GM23338 (cell line): ENCODE measurements at regions not wholly inside any gene's neighbourhood (a gene's known extent, or its start where the extent isn't known, plus 50 kb on each side); places are given as distances from the start of the nearest gene placed in this dataset.

Experiments used
- ATAC-seq: fragments of 200-7000 bp; cut with Tn5 transposase; 3 replicates; pipeline ENCODE4 v1.9.1; 2020
- DNase-seq: peaks from one replicate; pipeline ENCODE4 v3.0.0-alpha.2; 2015; ENCODE audit warnings: low spot score
- H2AFZ ChIP-seq: fragments of 200-600 bp; sonication (generic); 2 replicates; pipeline ENCODE4 v1.8.0; 2016; ENCODE audit warnings: antibody characterized with exemption, mild to moderate bottlenecking, moderate library complexity
- H3F3A ChIP-seq: fragments of 200-600 bp; sonication (generic); replicated peaks from 2 replicates; pipeline ENCODE4 v1.8.0; 2017; ENCODE audit warnings: antibody characterized with exemption, mixed run types, low read depth
- H3K27ac ChIP-seq: fragments of 200-600 bp; sonication (generic); 2 replicates; pipeline ENCODE4 v1.6.1; 2016; ENCODE audit warnings: low read depth
- H3K27me3 ChIP-seq: fragments of 200-600 bp; sonication (generic); 2 replicates; pipeline ENCODE4 v1.8.0; 2016; ENCODE audit warnings: mild to moderate bottlenecking, mixed run types, moderate library complexity; ENCODE audit not compliant: insufficient read depth
- H3K36me3 ChIP-seq: fragments of 200-600 bp; sonication (generic); 2 replicates; pipeline ENCODE4 v1.8.0; 2016; ENCODE audit warnings: mild to moderate bottlenecking; ENCODE audit not compliant: insufficient read depth
- H3K4me1 ChIP-seq: fragments of 200-600 bp; sonication (generic); 2 replicates; pipeline ENCODE4 v1.8.0; 2016; ENCODE audit warnings: mild to moderate bottlenecking, moderate library complexity; ENCODE audit not compliant: insufficient read depth
- H3K4me2 ChIP-seq: fragments of 200-600 bp; sonication (generic); 2 replicates; pipeline ENCODE4 v1.7.1; 2017; ENCODE audit warnings: mixed run types
- H3K4me3 ChIP-seq: fragments of 200-600 bp; sonication (generic); 2 replicates; pipeline ENCODE4 v1.6.1; 2016; ENCODE audit warnings: mixed run types
- H3K79me2 ChIP-seq: fragments of 200-600 bp; sonication (generic); replicated peaks from 2 replicates; pipeline ENCODE4 v1.8.0; 2017; ENCODE audit warnings: mild to moderate bottlenecking; ENCODE audit not compliant: insufficient read depth
- H3K9me2 ChIP-seq: fragments of 200-600 bp; sonication (generic); 2 replicates; pipeline ENCODE4 v1.8.0; 2017; ENCODE audit not compliant: insufficient read depth
- H4K20me1 ChIP-seq: fragments of 200-600 bp; sonication (generic); replicated peaks from 2 replicates; pipeline ENCODE4 v1.8.0; 2017; ENCODE audit warnings: mild to moderate bottlenecking; ENCODE audit not compliant: insufficient read depth
- H3K27ac Mint-ChIP-seq: 2 replicates; pipeline ENCODE4 v1.8.0; 2020; ENCODE audit warnings: inconsistent platforms, mild to moderate bottlenecking, moderate library complexity, mixed read lengths
- H3K27me3 Mint-ChIP-seq: 3 replicates; pipeline ENCODE4 v1.8.0; 2022; ENCODE audit warnings: low read depth, mild to moderate bottlenecking, moderate library complexity, mixed read lengths, inconsistent platforms; ENCODE audit not compliant: insufficient read depth, poor library complexity
- H3K36me3 Mint-ChIP-seq: 3 replicates; pipeline ENCODE4 v1.8.0; 2021; ENCODE audit warnings: low read depth, mild to moderate bottlenecking, inconsistent platforms, moderate library complexity, mixed read lengths
- H3K4me1 Mint-ChIP-seq: 3 replicates; pipeline ENCODE4 v1.8.0; 2020; ENCODE audit warnings: mild to moderate bottlenecking, inconsistent platforms, mixed read lengths
- H3K4me3 Mint-ChIP-seq: 3 replicates; pipeline ENCODE4 v1.8.0; 2021; ENCODE audit warnings: moderate library complexity, mild to moderate bottlenecking, inconsistent platforms, mixed read lengths
- H3K9me3 Mint-ChIP-seq: 3 replicates; pipeline ENCODE4 v1.8.0; 2020; ENCODE audit warnings: moderate library complexity, mild to moderate bottlenecking, inconsistent platforms, mixed read lengths
- CREB1 ChIP-seq: fragments of 250-450 bp; sonication (Bioruptor Pico); IDR thresholded peaks from 2 replicates; pipeline ENCODE4 v1.5.0; 2020; ENCODE audit warnings: low read depth, mild to moderate bottlenecking, moderate library complexity
- EZH2 ChIP-seq: fragments of 200-600 bp; sonication (generic); IDR thresholded peaks from one replicate; pipeline ENCODE4 v1.8.0; 2017; ENCODE audit warnings: antibody characterized with exemption, mild to moderate bottlenecking, low read depth; ENCODE audit not compliant: unreplicated experiment
- EZH2phosphoT487 ChIP-seq: fragments of 200-600 bp; sonication (generic); IDR thresholded peaks from one replicate; pipeline ENCODE4 v1.8.1; 2018; ENCODE audit warnings: antibody characterized with exemption; ENCODE audit not compliant: unreplicated experiment
- JUNB ChIP-seq: IDR thresholded peaks from one replicate; pipeline ENCODE4 v1.6.1; 2016; ENCODE audit warnings: antibody characterized with exemption; ENCODE audit not compliant: unreplicated experiment
- NANOG ChIP-seq: IDR thresholded peaks from 2 replicates; pipeline ENCODE4 v1.6.1; 2016; ENCODE audit warnings: antibody characterized with exemption, borderline replicate concordance
- POLR2AphosphoS5 ChIP-seq: IDR thresholded peaks from 2 replicates; pipeline ENCODE4 v1.6.1; 2016; ENCODE audit warnings: antibody characterized with exemption, low read depth
- STAT1 ChIP-seq: IDR thresholded peaks from one replicate; pipeline ENCODE4 v1.6.1; 2016; ENCODE audit warnings: antibody characterized with exemption; ENCODE audit not compliant: unreplicated experiment
- ZNF114 ChIP-seq: fragments of 250-450 bp; sonication (Bioruptor Pico); IDR thresholded peaks from 2 replicates; pipeline ENCODE4 v1.5.0; 2020; ENCODE audit warnings: mild to moderate bottlenecking, moderate library complexity
- ZNF331 ChIP-seq: fragments of 250-450 bp; sonication (Bioruptor Pico); IDR thresholded peaks from 2 replicates; pipeline ENCODE4 v1.5.0; 2020; ENCODE audit warnings: low read depth, mild to moderate bottlenecking, moderate library complexity
- TF ChIP-seq, protein P1 (sequence below): fragments of 250-450 bp; sonication (Bioruptor Pico); IDR thresholded peaks from 2 replicates; pipeline ENCODE4 v1.5.0; 2020; ENCODE audit warnings: mild to moderate bottlenecking, moderate library complexity
- TF ChIP-seq, protein P2 (sequence below): IDR thresholded peaks from one replicate; pipeline ENCODE4 v1.6.1; 2018; ENCODE audit warnings: antibody characterized with exemption; ENCODE audit not compliant: unreplicated experiment
- TF ChIP-seq, protein P3 (sequence below), 2 experiments: fragments of 200-600 bp in 1 of 2; sonication (generic) in 1 of 2; conservative IDR thresholded peaks; 2 replicates each; pipeline versions ENCODE4 v1.5.1 to v1.6.1; 2016 to 2017; ENCODE audit warnings: antibody characterized with exemption in 2 of 2, low read depth in 2 of 2, mild to moderate bottlenecking in 2 of 2, moderate library complexity in 1 of 2
- TF ChIP-seq, protein P4 (sequence below): IDR thresholded peaks from 2 replicates; pipeline ENCODE4 v1.6.1; 2016; ENCODE audit warnings: antibody characterized with exemption

DNA sequence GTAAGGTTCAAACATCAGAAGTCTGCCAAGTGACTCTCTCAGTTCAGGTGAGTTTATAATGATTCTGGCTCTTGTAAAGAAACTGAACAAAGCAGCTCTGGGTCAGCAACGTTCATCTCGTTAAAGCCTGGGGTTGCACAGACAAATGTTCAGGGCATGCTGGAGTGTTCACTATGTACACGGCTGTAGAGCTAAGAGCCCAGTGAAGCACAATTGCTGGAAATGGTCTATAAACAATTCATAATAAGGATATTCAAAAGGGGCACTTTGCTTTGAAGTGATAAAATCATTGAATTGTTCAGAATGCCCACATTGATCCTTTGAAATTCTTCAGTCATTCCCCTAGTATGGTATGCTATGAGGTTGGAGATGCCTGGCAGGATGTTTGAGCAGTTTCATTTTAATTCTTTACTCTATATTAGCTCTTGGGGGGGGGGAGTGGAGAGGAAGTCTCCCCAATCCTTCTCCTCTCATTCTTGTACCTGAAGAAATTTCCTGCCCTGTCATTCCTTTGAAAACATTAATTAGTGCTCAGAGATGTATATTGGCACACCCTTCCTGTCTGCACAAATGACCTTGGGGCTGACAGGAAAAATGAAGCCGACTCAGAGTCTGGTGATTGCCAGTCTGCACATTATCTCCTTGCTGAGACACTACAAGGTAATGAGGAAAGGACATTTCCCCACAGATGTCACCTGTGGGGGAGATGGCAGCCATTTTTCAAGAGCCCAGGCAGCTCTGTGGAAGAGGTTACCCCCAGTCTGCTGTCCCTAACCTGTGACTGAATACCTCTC lies 145.5 kb downstream of the DLEU7 start:
- H3K4me1 ChIP-seq: peaks cover 23% of the 10 kb centered on the region; the same call in 1 of the 2 replicates
- Mint-ChIP-seq H3K9me3 (peaks cover 10% of the 10 kb centered on the region), H3K27me3 (no peaks in the 10 kb centered on the region), H3K27ac (no peak overlapping the region), H3K36me3 (no peaks in the 10 kb centered on the region; the same call in 2 of the 3 replicates), H3K4me3 (no peak overlapping the region), H3K4me1 (peaks cover 16% of the 10 kb centered on the region)
- no peak overlapping the region for H3K4me2 ChIP-seq
- ATAC-seq: no peak
- H3F3A ChIP-seq: no peaks in the 10 kb centered on the region
- no peaks in the 10 kb centered on the region for H4K20me1 ChIP-seq
- TF ChIP-seq, protein P1, sequence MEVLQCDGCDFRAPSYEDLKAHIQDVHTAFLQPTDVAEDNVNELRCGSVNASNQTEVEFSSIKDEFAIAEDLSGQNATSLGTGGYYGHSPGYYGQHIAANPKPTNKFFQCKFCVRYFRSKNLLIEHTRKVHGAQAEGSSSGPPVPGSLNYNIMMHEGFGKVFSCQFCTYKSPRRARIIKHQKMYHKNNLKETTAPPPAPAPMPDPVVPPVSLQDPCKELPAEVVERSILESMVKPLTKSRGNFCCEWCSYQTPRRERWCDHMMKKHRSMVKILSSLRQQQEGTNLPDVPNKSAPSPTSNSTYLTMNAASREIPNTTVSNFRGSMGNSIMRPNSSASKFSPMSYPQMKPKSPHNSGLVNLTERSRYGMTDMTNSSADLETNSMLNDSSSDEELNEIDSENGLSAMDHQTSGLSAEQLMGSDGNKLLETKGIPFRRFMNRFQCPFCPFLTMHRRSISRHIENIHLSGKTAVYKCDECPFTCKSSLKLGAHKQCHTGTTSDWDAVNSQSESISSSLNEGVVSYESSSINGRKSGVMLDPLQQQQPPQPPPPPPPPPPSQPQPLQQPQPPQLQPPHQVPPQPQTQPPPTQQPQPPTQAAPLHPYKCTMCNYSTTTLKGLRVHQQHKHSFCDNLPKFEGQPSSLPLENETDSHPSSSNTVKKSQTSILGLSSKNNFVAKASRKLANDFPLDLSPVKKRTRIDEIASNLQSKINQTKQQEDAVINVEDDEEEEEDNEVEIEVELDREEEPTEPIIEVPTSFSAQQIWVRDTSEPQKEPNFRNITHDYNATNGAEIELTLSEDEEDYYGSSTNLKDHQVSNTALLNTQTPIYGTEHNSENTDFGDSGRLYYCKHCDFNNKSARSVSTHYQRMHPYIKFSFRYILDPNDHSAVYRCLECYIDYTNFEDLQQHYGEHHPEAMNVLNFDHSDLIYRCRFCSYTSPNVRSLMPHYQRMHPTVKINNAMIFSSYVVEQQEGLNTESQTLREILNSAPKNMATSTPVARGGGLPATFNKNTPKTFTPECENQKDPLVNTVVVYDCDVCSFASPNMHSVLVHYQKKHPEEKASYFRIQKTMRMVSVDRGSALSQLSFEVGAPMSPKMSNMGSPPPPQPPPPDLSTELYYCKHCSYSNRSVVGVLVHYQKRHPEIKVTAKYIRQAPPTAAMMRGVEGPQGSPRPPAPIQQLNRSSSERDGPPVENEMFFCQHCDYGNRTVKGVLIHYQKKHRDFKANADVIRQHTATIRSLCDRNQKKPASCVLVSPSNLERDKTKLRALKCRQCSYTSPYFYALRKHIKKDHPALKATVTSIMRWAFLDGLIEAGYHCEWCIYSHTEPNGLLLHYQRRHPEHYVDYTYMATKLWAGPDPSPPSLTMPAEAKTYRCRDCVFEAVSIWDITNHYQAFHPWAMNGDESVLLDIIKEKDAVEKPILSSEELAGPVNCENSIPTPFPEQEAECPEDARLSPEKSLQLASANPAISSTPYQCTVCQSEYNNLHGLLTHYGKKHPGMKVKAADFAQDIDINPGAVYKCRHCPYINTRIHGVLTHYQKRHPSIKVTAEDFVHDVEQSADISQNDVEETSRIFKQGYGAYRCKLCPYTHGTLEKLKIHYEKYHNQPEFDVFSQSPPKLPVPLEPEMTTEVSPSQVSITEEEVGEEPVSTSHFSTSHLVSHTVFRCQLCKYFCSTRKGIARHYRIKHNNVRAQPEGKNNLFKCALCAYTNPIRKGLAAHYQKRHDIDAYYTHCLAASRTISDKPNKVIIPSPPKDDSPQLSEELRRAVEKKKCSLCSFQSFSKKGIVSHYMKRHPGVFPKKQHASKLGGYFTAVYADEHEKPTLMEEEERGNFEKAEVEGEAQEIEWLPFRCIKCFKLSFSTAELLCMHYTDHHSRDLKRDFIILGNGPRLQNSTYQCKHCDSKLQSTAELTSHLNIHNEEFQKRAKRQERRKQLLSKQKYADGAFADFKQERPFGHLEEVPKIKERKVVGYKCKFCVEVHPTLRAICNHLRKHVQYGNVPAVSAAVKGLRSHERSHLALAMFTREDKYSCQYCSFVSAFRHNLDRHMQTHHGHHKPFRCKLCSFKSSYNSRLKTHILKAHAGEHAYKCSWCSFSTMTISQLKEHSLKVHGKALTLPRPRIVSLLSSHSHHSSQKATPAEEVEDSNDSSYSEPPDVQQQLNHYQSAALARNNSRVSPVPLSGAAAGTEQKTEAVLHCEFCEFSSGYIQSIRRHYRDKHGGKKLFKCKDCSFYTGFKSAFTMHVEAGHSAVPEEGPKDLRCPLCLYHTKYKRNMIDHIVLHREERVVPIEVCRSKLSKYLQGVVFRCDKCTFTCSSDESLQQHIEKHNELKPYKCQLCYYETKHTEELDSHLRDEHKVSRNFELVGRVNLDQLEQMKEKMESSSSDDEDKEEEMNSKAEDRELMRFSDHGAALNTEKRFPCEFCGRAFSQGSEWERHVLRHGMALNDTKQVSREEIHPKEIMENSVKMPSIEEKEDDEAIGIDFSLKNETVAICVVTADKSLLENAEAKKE (CRISPR knock-in tag): no peak
- TF ChIP-seq STAT1 (no peak), EZH2 (no peak), CREB1 (CRISPR knock-in tag) (no peak), EZH2phosphoT487 (no peak), JUNB (no peak), ZNF331 (no peak), ZNF114 (no peak), POLR2AphosphoS5 (no peak), NANOG (no peak)
- TF ChIP-seq, protein P2, sequence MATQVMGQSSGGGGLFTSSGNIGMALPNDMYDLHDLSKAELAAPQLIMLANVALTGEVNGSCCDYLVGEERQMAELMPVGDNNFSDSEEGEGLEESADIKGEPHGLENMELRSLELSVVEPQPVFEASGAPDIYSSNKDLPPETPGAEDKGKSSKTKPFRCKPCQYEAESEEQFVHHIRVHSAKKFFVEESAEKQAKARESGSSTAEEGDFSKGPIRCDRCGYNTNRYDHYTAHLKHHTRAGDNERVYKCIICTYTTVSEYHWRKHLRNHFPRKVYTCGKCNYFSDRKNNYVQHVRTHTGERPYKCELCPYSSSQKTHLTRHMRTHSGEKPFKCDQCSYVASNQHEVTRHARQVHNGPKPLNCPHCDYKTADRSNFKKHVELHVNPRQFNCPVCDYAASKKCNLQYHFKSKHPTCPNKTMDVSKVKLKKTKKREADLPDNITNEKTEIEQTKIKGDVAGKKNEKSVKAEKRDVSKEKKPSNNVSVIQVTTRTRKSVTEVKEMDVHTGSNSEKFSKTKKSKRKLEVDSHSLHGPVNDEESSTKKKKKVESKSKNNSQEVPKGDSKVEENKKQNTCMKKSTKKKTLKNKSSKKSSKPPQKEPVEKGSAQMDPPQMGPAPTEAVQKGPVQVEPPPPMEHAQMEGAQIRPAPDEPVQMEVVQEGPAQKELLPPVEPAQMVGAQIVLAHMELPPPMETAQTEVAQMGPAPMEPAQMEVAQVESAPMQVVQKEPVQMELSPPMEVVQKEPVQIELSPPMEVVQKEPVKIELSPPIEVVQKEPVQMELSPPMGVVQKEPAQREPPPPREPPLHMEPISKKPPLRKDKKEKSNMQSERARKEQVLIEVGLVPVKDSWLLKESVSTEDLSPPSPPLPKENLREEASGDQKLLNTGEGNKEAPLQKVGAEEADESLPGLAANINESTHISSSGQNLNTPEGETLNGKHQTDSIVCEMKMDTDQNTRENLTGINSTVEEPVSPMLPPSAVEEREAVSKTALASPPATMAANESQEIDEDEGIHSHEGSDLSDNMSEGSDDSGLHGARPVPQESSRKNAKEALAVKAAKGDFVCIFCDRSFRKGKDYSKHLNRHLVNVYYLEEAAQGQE: no peak
- TF ChIP-seq, protein P3, sequence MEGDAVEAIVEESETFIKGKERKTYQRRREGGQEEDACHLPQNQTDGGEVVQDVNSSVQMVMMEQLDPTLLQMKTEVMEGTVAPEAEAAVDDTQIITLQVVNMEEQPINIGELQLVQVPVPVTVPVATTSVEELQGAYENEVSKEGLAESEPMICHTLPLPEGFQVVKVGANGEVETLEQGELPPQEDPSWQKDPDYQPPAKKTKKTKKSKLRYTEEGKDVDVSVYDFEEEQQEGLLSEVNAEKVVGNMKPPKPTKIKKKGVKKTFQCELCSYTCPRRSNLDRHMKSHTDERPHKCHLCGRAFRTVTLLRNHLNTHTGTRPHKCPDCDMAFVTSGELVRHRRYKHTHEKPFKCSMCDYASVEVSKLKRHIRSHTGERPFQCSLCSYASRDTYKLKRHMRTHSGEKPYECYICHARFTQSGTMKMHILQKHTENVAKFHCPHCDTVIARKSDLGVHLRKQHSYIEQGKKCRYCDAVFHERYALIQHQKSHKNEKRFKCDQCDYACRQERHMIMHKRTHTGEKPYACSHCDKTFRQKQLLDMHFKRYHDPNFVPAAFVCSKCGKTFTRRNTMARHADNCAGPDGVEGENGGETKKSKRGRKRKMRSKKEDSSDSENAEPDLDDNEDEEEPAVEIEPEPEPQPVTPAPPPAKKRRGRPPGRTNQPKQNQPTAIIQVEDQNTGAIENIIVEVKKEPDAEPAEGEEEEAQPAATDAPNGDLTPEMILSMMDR (conservative IDR thresholded peaks at IDR 0.05; ENCODE audit: low read depth in 2 of 2): no peak
- TF ChIP-seq, protein P4, sequence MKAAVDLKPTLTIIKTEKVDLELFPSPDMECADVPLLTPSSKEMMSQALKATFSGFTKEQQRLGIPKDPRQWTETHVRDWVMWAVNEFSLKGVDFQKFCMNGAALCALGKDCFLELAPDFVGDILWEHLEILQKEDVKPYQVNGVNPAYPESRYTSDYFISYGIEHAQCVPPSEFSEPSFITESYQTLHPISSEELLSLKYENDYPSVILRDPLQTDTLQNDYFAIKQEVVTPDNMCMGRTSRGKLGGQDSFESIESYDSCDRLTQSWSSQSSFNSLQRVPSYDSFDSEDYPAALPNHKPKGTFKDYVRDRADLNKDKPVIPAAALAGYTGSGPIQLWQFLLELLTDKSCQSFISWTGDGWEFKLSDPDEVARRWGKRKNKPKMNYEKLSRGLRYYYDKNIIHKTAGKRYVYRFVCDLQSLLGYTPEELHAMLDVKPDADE: no peak
- DNase-seq: no peak
- H2AFZ ChIP-seq: no peak overlapping the region
- no peaks in the 10 kb centered on the region for H3K79me2 ChIP-seq
- H3K27me3 ChIP-seq: no peaks in the 10 kb centered on the region
- no peaks in the 10 kb centered on the region for H3K9me2 ChIP-seq
- H3K36me3 ChIP-seq: no peaks in the 10 kb centered on the region; the same call in 1 of the 2 replicates
- no peak overlapping the region for H3K4me3 ChIP-seq
- H3K27ac ChIP-seq: no peak overlapping the region
